ENCODE measurements at regions not wholly inside any gene's neighbourhood (a gene's known extent, or its start where the extent isn't known, plus 50 kb on each side); places are given as distances from the start of the nearest gene placed in this dataset.

DNA sequence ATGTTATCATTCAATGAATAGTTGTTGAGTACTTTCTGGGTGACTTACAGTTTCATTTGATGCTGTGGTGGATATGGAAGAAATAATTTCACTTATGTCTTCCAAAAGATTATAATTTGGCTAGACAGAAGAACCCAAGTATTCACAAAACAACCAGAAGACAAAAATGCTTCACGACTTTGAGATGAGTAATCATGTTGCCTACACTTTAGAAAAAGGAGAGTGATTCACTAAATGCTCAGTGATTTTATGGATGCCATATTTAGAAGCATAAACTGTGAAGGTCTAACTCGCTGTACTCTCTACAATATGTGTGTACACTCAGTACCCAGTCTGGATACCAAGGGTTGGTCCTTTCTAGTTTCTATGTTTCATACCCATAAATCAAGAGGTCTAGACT, 101.3 kb upstream of the E2F7 start:
- no peak overlapping the region for H2AK5ac ChIP-seq (ENCODE audit: insufficient read length, low read length)
- H4K91ac ChIP-seq (ENCODE audit: insufficient read length, low read depth, low read length): no peak overlapping the region
- Mint-ChIP-seq H3K27me3 (ENCODE audit: low read depth) (no peaks in the 10 kb centered on the region), H3K4me3 (no peak overlapping the region), H3K36me3 (ENCODE audit: insufficient read depth in 1 of 3, low read depth in 3 of 3) (no peaks in the 10 kb centered on the region), H3K4me1 (peaks cover 22 to 28% of the 10 kb centered on the region in 2 experiments), H3K27ac (no peak overlapping the region), H3K9me3 (no peaks in the 10 kb centered on the region; a peak in 1 of 5 replicates)
- no peak overlapping the region for H2BK15ac ChIP-seq (ENCODE audit: low read depth, low read length)
- H2BK5ac ChIP-seq (ENCODE audit: insufficient read length, low read length): no peak overlapping the region
- no peaks in the 10 kb centered on the region for H4K20me1 ChIP-seq (ENCODE audit: control insufficient read depth, insufficient read depth, insufficient read length)
- H3K4ac ChIP-seq (ENCODE audit: low read depth, low read length): no peak overlapping the region
- TF ChIP-seq, protein P1, sequence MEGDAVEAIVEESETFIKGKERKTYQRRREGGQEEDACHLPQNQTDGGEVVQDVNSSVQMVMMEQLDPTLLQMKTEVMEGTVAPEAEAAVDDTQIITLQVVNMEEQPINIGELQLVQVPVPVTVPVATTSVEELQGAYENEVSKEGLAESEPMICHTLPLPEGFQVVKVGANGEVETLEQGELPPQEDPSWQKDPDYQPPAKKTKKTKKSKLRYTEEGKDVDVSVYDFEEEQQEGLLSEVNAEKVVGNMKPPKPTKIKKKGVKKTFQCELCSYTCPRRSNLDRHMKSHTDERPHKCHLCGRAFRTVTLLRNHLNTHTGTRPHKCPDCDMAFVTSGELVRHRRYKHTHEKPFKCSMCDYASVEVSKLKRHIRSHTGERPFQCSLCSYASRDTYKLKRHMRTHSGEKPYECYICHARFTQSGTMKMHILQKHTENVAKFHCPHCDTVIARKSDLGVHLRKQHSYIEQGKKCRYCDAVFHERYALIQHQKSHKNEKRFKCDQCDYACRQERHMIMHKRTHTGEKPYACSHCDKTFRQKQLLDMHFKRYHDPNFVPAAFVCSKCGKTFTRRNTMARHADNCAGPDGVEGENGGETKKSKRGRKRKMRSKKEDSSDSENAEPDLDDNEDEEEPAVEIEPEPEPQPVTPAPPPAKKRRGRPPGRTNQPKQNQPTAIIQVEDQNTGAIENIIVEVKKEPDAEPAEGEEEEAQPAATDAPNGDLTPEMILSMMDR (conservative IDR thresholded peaks at IDR 0.05): no peak
- no peak overlapping the region for H3K9ac ChIP-seq (ENCODE audit: extremely low read depth, insufficient read length, low read length)
- H3K14ac ChIP-seq (ENCODE audit: insufficient read depth, low read length): no peak overlapping the region
- no peak overlapping the region for H3K18ac ChIP-seq (ENCODE audit: insufficient read length, low read depth, low read length)
- H2BK120ac ChIP-seq (ENCODE audit: low read depth, low read length, poor library complexity, severe bottlenecking): no peak overlapping the region
- no peak overlapping the region for H4K5ac ChIP-seq (ENCODE audit: insufficient read length, low read depth, low read length)
- H3K27me3 ChIP-seq (ENCODE audit: insufficient read depth, low read length): no peaks in the 10 kb centered on the region
- no peak overlapping the region for H4K8ac ChIP-seq (replicated peaks; ENCODE audit: insufficient read length, low read depth, low read length)
- no peak overlapping the region for H3T11ph ChIP-seq (ENCODE audit: low read length)
- no peak overlapping the region for H3K4me2 ChIP-seq (ENCODE audit: insufficient read depth, insufficient read length, low read length)
- H3K23me2 ChIP-seq (ENCODE audit: insufficient read length, low read depth, low read length, poor library complexity, severe bottlenecking): no peaks in the 10 kb centered on the region
- H3K23ac ChIP-seq (ENCODE audit: insufficient read length, low read depth, low read length): no peak overlapping the region
- no CpG with 5 or more reads among the region's 2 CpGs for WGBS (ENCODE audit: extremely low coverage, insufficient read length, low lambda C conversion rate)
- no peak overlapping the region for H2BK12ac ChIP-seq (ENCODE audit: insufficient read length, low read depth, low read length)
- no peak overlapping the region for H2BK20ac ChIP-seq (ENCODE audit: low read depth, low read length, poor library complexity, severe bottlenecking)
- H3K56ac ChIP-seq (ENCODE audit: insufficient read length, low read depth, low read length): no peak overlapping the region
- H3K27ac ChIP-seq (ENCODE audit: insufficient read length, low read depth, low read length): no peak overlapping the region
- H3K79me2 ChIP-seq (ENCODE audit: insufficient read depth, low read length): no peaks in the 10 kb centered on the region
- no peak for DNase-seq
- H3K79me1 ChIP-seq (ENCODE audit: insufficient read depth, low read depth, low read length, poor library complexity, severe bottlenecking): no peaks in the 10 kb centered on the region
- H3K4me1 ChIP-seq (ENCODE audit: insufficient read depth, low read length): no peaks in the 10 kb centered on the region
- no peaks in the 10 kb centered on the region for H3K9me3 ChIP-seq (ENCODE audit: control insufficient read depth, low read depth, low read length)
- no peak overlapping the region for H2AFZ ChIP-seq (ENCODE audit: low read length)
